NCI-H2107 treated with DMSO at 0.1 percent for 48 hours (cell line): ENCODE measurements at regions not wholly inside any gene's neighbourhood (a gene's known extent, or its start where the extent isn't known, plus 50 kb on each side); places are given as distances from the start of the nearest gene placed in this dataset.
"Not testable (repeated sequence)": the region's sequence is repeated elsewhere in the genome, so short reads cannot be mapped to it uniquely, and the experiment has no call there.

ENCODE experiments used
- DNase-seq: peaks from one replicate; lab custom pipeline; 2025; ENCODE audit not compliant: unreplicated experiment; lab: John Stamatoyannopoulos, UW

- no peak for DNase-seq
Measured at GRCh38 chr6:54559136-54559535, 250.9 kb downstream of the TINAG start.

- not testable (repeated sequence) for DNase-seq
Measured at GRCh38 chr6:54564188-54564587, 255.9 kb downstream of the TINAG start.

GRCh38 chr6:54574671-54575070 is 266.4 kb downstream of the TINAG start:
- DNase-seq: no peak

GRCh38 chr6:54578261-54578660 is 268.3 kb upstream of the FAM83B start:
- DNase-seq: no peak

- no peak for DNase-seq
Measured at GRCh38 chr6:54579011-54579410, 267.6 kb upstream of the FAM83B start.

- DNase-seq: no peak
Measured at GRCh38 chr6:54586251-54586650, 260.3 kb upstream of the FAM83B start.

GRCh38 chr6:54587277-54587676 is 259.3 kb upstream of the FAM83B start:
- DNase-seq: no peak

- no peak for DNase-seq
Measured at GRCh38 chr6:54588176-54588575, 258.4 kb upstream of the FAM83B start.

- no peak for DNase-seq
Measured at GRCh38 chr6:54595844-54596243, 250.7 kb upstream of the FAM83B start.

- no peak for DNase-seq
Measured at GRCh38 chr6:54598787-54599313, 247.7 kb upstream of the FAM83B start.

- no peak for DNase-seq
Measured at GRCh38 chr6:54601600-54602300, 244.8 kb upstream of the FAM83B start.

- DNase-seq: no peak
Measured at GRCh38 chr6:54602591-54602990, 244.0 kb upstream of the FAM83B start.

GRCh38 chr6:54609981-54610380 is 236.6 kb upstream of the FAM83B start:
- DNase-seq: no peak

- DNase-seq: no peak
Measured at GRCh38 chr6:54613596-54613995, 233.0 kb upstream of the FAM83B start.

- no peak for DNase-seq
Measured at GRCh38 chr6:54614499-54615195, 231.9 kb upstream of the FAM83B start.

- DNase-seq: no peak
Measured at GRCh38 chr6:54617730-54618129, 228.8 kb upstream of the FAM83B start.

- no peak for DNase-seq
Measured at GRCh38 chr6:54618572-54618971, 228.0 kb upstream of the FAM83B start.

- no peak for DNase-seq
Measured at GRCh38 chr6:54619102-54619501, 227.5 kb upstream of the FAM83B start.

GRCh38 chr6:54621285-54621684 is 225.3 kb upstream of the FAM83B start:
- no peak for DNase-seq

GRCh38 chr6:54624216-54624615 is 222.4 kb upstream of the FAM83B start:
- no peak for DNase-seq

GRCh38 chr6:54624779-54625178 is 221.8 kb upstream of the FAM83B start:
- DNase-seq: no peak

GRCh38 chr6:54629131-54629530 is 217.4 kb upstream of the FAM83B start:
- DNase-seq: no peak
